HepG2 (cell line): ENCODE measurements at regions not wholly inside any gene's neighbourhood (a gene's known extent, or its start where the extent isn't known, plus 50 kb on each side); places are given as distances from the start of the nearest gene placed in this dataset.

ENCODE experiments used
- ATAC-seq: fragments of 200-7000 bp; cut with Tn5 transposase; 3 replicates; pipeline ENCODE4 v1.9.1; 2020; ENCODE audit warnings: mild to moderate bottlenecking, moderate library complexity
- BruUV-seq: library from RNA; stranded (reverse); fragments of 400-500 nt; replicated peaks from 2 replicates; lab custom pipeline; 2021; lab: Mats Ljungman, UMichigan
- CTCF ChIA-PET: fragments of 300-600 bp; formaldehyde crosslinking; extraction: SDS; loops from one replicate; lab custom pipeline; 2021; ENCODE audit warnings: low total read pairs, inconsistent platforms, low intra/inter-chr PET ratio; lab: Yijun Ruan, JAX
- POLR2A ChIA-PET: fragments of 350-600 bp; sonication (Branson Sonifier 250); formaldehyde crosslinking; loops from one replicate; lab custom pipeline; 2020; ENCODE audit warnings: antibody characterized with exemption, inconsistent platforms; lab: Yijun Ruan, JAX
- DNase-seq: peaks from one replicate; pipeline ENCODE4 v3.0.0-alpha.2; 2015; ENCODE audit warnings: low spot score
- FAIRE-seq: peaks from 3 replicates; lab custom pipeline; 2011; peaks lifted over from hg19 to GRCh38; lab: Jason Lieb, UNC
- H2AFZ ChIP-seq: one replicate; pipeline ENCODE4 v1.6.1; 2011; ENCODE audit warnings: low read length, inconsistent platforms
- H3K27ac ChIP-seq: fragments of 300-600 bp; 3 replicates; pipeline ENCODE4 v1.8.0; 2011; ENCODE audit warnings: mixed run types, mild to moderate bottlenecking, mixed read lengths, low read length, inconsistent platforms; ENCODE audit not compliant: insufficient read depth; ENCODE audit errors: extremely low read length
- H3K27me3 ChIP-seq, 2 experiments: fragments of 200-600 bp in 1 of 2; 2 replicates in 1 of 2; 3 replicates in 1 of 2; pipeline versions ENCODE4 v1.6.0 to v1.8.0; 2011; ENCODE audit warnings: low read length in 2 of 2, mild to moderate bottlenecking in 2 of 2, moderate library complexity in 2 of 2, inconsistent platforms in 1 of 2; ENCODE audit not compliant: insufficient read depth in 2 of 2, control insufficient read depth in 1 of 2
- H3K36me3 ChIP-seq, 2 experiments: fragments of 200-600 bp in 1 of 2; replicated peaks in 1 of 2; 2 replicates in 1 of 2; 3 replicates in 1 of 2; pipeline versions ENCODE4 v1.5.1 to v1.8.0; 2011; ENCODE audit warnings: low read length in 2 of 2, inconsistent platforms in 1 of 2; ENCODE audit not compliant: insufficient read depth in 2 of 2, control insufficient read depth in 1 of 2
- H3K4me1 ChIP-seq: 2 replicates; pipeline ENCODE4 v1.5.1; 2012; ENCODE audit warnings: low read length, inconsistent platforms; ENCODE audit not compliant: insufficient read depth
- H3K4me2 ChIP-seq: 2 replicates; pipeline ENCODE4 v1.6.0; 2011; ENCODE audit warnings: low read depth, low read length, inconsistent platforms
- H3K4me3 ChIP-seq, 3 experiments: fragments of 200-600 bp in 1 of 3; sonication (generic), shearing (Covaris generic) in 1 of 3; replicated peaks in 1 of 3; 2 replicates each; pipeline ENCODE4 v1.5.1; 2011 to 2016; ENCODE audit warnings: low read length in 3 of 3, inconsistent platforms in 2 of 3, low read depth in 2 of 3, mild to moderate bottlenecking in 2 of 3, control low read depth in 1 of 3, mixed read lengths in 1 of 3; ENCODE audit not compliant: insufficient read depth in 1 of 3
- H3K79me2 ChIP-seq: one replicate; pipeline ENCODE4 v1.6.1; 2011; ENCODE audit warnings: low read length, inconsistent platforms; ENCODE audit not compliant: insufficient read depth
- H3K9ac ChIP-seq: 2 replicates; pipeline ENCODE4 v1.6.0; 2011; ENCODE audit warnings: mild to moderate bottlenecking, low read depth, low read length, inconsistent platforms; ENCODE audit not compliant: insufficient read depth
- H3K9me3 ChIP-seq: 2 replicates; pipeline ENCODE4 v1.5.1; 2012; ENCODE audit warnings: mild to moderate bottlenecking, low read length
- H4K20me1 ChIP-seq: 2 replicates; pipeline ENCODE4 v1.6.0; 2011; ENCODE audit warnings: inconsistent platforms, mild to moderate bottlenecking, low read length, moderate library complexity; ENCODE audit not compliant: insufficient read depth
- CBX2 ChIP-seq, 2 experiments: fragments of 200-600 bp in 1 of 2; sonication (generic); formaldehyde crosslinking in 1 of 2; IDR thresholded peaks; 2 replicates each; pipeline versions ENCODE4 v1.7.0 to v1.8.1; 2018 to 2022; ENCODE audit warnings: low read depth in 2 of 2, low read length in 1 of 2, mild to moderate bottlenecking in 1 of 2, missing genetic modification reagents in 1 of 2
- GATAD1 ChIP-seq: IDR thresholded peaks from 2 replicates; pipeline ENCODE4 v1.6.1; 2016; ENCODE audit warnings: missing genetic modification reagents, missing compliant biosample characterization
- KLF16 ChIP-seq, 2 experiments: sonication (generic) in 1 of 2; formaldehyde crosslinking in 1 of 2; IDR thresholded peaks; 2 replicates each; pipeline versions ENCODE4 v1.6.1 to v1.8.0; 2016 to 2023; ENCODE audit warnings: missing genetic modification reagents in 2 of 2, missing compliant biosample characterization in 1 of 2
- MBD4 ChIP-seq: IDR thresholded peaks from 2 replicates; pipeline ENCODE4 v1.6.1; 2012; ENCODE audit warnings: low read length, inconsistent platforms, borderline replicate concordance
- NCOA5 ChIP-seq: sonication (generic); formaldehyde crosslinking; IDR thresholded peaks from 2 replicates; pipeline ENCODE4 v1.4.0; 2020; ENCODE audit warnings: missing genetic modification reagents
- NPAS2 ChIP-seq: sonication (generic); formaldehyde crosslinking; IDR thresholded peaks from 2 replicates; pipeline ENCODE4 v1.8.0; 2022; ENCODE audit warnings: mild to moderate bottlenecking, missing genetic modification reagents, borderline replicate concordance
- SMYD3 ChIP-seq: sonication (generic); formaldehyde crosslinking; IDR thresholded peaks from 2 replicates; pipeline ENCODE4 v1.8.1; 2023; ENCODE audit warnings: mild to moderate bottlenecking, missing genetic modification reagents
- TBL1XR1 ChIP-seq: fragments of 150-350 bp; IDR thresholded peaks from 2 replicates; pipeline ENCODE4 v1.6.1; 2014; ENCODE audit warnings: borderline replicate concordance, low read length; ENCODE audit not compliant: partially characterized antibody
- YEATS2 ChIP-seq: sonication (generic); formaldehyde crosslinking; IDR thresholded peaks from 2 replicates; pipeline ENCODE4 v1.4.0; 2020; ENCODE audit warnings: missing genetic modification reagents, borderline replicate concordance
- ZFX ChIP-seq: sonication (generic); formaldehyde crosslinking; IDR thresholded peaks from 2 replicates; pipeline ENCODE4 v1.4.0; 2020; ENCODE audit warnings: mild to moderate bottlenecking, low read depth, missing genetic modification reagents, moderate library complexity
- ZNF383 ChIP-seq: sonication (generic); formaldehyde crosslinking; IDR thresholded peaks from 2 replicates; pipeline ENCODE4 v1.4.0; 2020; ENCODE audit warnings: missing genetic modification reagents, mild to moderate bottlenecking, borderline replicate concordance
- WGBS: methylation state at CpG from one replicate; pipeline ENCODE4 v1.1.6; 2017; ENCODE audit warnings: low lambda C conversion rate; 5-methylcytosine and 5-hydroxymethylcytosine counted together
- in situ Hi-C: cut with HindIII; loops from 2 replicates; pipeline ENCODE4 v1.10.0; 2017; ENCODE audit warnings: low pct_unique_long_range_greater_than_20kb; ENCODE audit not compliant: extremely low pct_ligation_motif_present
- intact Hi-C: fragments of 100-400 bp; cut with micrococcal nuclease; formaldehyde crosslinking; loops from one replicate; pipeline ENCODE4 v1.10.0; 2022; ENCODE audit not compliant: unreplicated experiment
- TF ChIP-seq, protein P1 (sequence below): IDR thresholded peaks from 2 replicates; pipeline ENCODE4 v1.6.1; 2016; ENCODE audit warnings: low read depth
- TF ChIP-seq, protein P2 (sequence below): fragments of 450-650 bp; IDR thresholded peaks from 2 replicates; pipeline ENCODE4 v1.6.1; 2016

DNA sequence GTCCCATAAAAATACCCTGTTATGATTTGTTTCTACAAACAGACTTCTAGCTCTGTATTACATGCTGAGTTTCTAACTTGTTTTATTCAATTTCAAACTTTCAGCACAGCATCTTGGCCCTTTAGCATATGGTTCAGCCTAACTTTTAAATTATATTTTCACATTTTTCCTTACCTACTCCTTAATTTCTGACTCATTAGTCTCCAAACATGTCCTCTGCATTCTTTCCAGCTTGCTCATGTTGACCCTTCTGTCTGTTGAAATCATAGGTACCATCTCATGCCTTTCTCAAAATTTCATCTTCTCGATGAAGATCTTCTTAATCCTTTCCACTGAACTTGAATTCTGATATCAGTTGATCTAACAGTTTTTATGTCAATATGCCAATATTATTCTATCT, 200.9 kb upstream of the RIOK2 start:
- intact Hi-C loops (no loop called here), in situ Hi-C loops (no loop called here)
- CTCF ChIA-PET = no interaction called here
- no peaks in the 10 kb centered on the region for H3K79me2 ChIP-seq
- FAIRE-seq = no peak
- H3K36me3 ChIP-seq = no peaks in the 10 kb centered on the region
- H3K27ac ChIP-seq = no peak overlapping the region
- TF ChIP-seq TBL1XR1 (no peak), SMYD3 (no peak), MBD4 (no peak), ZFX (no peak), NCOA5 (CRISPR knock-in tag) (no peak), NPAS2 (CRISPR knock-in tag) (no peak), YEATS2 (CRISPR knock-in tag) (no peak), ZNF383 (CRISPR knock-in tag) (no peak), KLF16 (CRISPR knock-in tag; IDR thresholded peaks at IDR 0.05) (no peak), CBX2 (IDR thresholded peaks at IDR 0.05; ENCODE audit: low read depth, low read length) (no peak), CBX2 (CRISPR knock-in tag; IDR thresholded peaks at IDR 0.05; ENCODE audit: low read depth) (no peak), GATAD1 (no peak)
- TF ChIP-seq, protein P1, sequence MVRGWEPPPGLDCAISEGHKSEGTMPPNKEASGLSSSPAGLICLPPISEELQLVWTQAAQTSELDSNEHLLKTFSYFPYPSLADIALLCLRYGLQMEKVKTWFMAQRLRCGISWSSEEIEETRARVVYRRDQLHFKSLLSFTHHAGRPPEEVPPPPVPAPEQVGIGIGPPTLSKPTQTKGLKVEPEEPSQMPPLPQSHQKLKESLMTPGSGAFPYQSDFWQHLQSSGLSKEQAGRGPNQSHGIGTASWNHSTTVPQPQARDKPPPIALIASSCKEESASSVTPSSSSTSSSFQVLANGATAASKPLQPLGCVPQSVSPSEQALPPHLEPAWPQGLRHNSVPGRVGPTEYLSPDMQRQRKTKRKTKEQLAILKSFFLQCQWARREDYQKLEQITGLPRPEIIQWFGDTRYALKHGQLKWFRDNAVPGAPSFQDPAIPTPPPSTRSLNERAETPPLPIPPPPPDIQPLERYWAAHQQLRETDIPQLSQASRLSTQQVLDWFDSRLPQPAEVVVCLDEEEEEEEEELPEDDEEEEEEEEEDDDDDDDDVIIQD (CRISPR knock-in tag) = no peak
- TF ChIP-seq, protein P2, sequence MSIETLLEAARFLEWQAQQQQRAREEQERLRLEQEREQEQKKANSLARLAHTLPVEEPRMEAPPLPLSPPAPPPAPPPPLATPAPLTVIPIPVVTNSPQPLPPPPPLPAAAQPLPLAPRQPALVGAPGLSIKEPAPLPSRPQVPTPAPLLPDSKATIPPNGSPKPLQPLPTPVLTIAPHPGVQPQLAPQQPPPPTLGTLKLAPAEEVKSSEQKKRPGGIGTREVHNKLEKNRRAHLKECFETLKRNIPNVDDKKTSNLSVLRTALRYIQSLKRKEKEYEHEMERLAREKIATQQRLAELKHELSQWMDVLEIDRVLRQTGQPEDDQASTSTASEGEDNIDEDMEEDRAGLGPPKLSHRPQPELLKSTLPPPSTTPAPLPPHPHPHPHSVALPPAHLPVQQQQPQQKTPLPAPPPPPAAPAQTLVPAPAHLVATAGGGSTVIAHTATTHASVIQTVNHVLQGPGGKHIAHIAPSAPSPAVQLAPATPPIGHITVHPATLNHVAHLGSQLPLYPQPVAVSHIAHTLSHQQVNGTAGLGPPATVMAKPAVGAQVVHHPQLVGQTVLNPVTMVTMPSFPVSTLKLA = no peak
- no peaks in the 10 kb centered on the region for H3K4me1 ChIP-seq
- H3K9ac ChIP-seq = no peak overlapping the region
- no peak for DNase-seq
- H3K4me3 ChIP-seq = no peak overlapping the region
- POLR2A ChIA-PET = no interaction called here
- H2AFZ ChIP-seq = no peak overlapping the region
- no peaks in the 10 kb centered on the region for H4K20me1 ChIP-seq
- no peak for ATAC-seq
- no TSS peak for BruUV-seq
- H3K4me2 ChIP-seq = no peak overlapping the region
- no peaks in the 10 kb centered on the region for H3K27me3 ChIP-seq
- WGBS = 3% methylated on average over 1 of the region's 1 CpG
- no peaks in the 10 kb centered on the region for H3K9me3 ChIP-seq
